ENCODE measurements at regions not wholly inside any gene's neighbourhood (a gene's known extent, or its start where the extent isn't known, plus 50 kb on each side); places are given as distances from the start of the nearest gene placed in this dataset.

DNA sequence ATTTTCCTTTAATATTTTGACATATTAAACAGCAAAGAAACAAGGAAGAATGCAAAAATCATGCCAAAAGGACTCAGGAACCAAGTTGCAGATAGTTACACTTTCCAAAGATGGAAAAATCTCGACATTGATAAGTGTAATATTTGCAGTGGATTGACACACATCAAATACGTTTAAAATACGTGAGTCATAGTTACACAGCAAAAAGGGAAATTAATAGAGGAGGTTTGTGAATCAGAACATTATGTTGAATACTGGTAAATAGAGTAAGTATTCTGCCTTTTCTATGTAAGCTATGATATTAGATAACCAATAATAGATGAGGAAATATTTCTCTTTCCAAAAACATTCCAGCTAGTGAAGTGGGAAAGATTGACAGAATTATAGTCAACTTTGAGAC is 1761.3 kb upstream of the IGFBP7 start:
- no peak for DNase-seq (ENCODE audit: low read depth, low spot score)
- POLR2A ChIA-PET: no interaction called here
- BruUV-seq (replicated peaks): no TSS peak
- intact Hi-C loops (cut with micrococcal nuclease; ENCODE audit: unreplicated experiment): no loop called here
- no peak overlapping the region for H3K27ac ChIP-seq (ENCODE audit: control insufficient read depth, insufficient read depth)
- no peaks in the 10 kb centered on the region for H3K27me3 ChIP-seq (replicated peaks in 1 of 2; ENCODE audit: control insufficient read depth in 2 of 2, insufficient read depth in 2 of 2, low read length in 1 of 2)
- no peak for TF ChIP-seq JUND (IDR thresholded peaks at IDR 0.05; ENCODE audit: low read depth, low read length)
- H2AFZ ChIP-seq (ENCODE audit: control insufficient read depth, low read depth, low read length): no peak overlapping the region
- no peaks in the 10 kb centered on the region for H4K20me1 ChIP-seq (ENCODE audit: control insufficient read depth, insufficient read depth)
- H3K9me3 ChIP-seq (replicated peaks; ENCODE audit: control insufficient read depth, insufficient read depth, low read length): no peaks in the 10 kb centered on the region
- in situ Hi-C loops (cut with MboI): loop anchor here (25.0 kb wide), 1 partner anchor 91 kb away; no protein-coding TSS in a partner anchor
- H3K4me3 ChIP-seq: no peak overlapping the region
- H3K4me1 ChIP-seq (ENCODE audit: control insufficient read depth, insufficient read depth, low read length): no peaks in the 10 kb centered on the region
- H3K4me2 ChIP-seq (ENCODE audit: control insufficient read depth, insufficient read depth): no peak overlapping the region
- RAD21 ChIA-PET (ENCODE audit: unreplicated experiment): no interaction called here
- no peak for FAIRE-seq
- CTCF ChIA-PET: no interaction called here
- no peak for ATAC-seq
- H3K79me2 ChIP-seq (ENCODE audit: control insufficient read depth, insufficient read depth, low read length): no peaks in the 10 kb centered on the region
- whole genome bisulfite sequencing (ENCODE audit: insufficient coverage, insufficient replicate concordance, low lambda C conversion rate, missing lambda C conversion rate): 0% methylated on average over 3 of the region's 3 CpGs
- H3K36me3 ChIP-seq (ENCODE audit: control insufficient read depth in 2 of 2, insufficient read depth in 2 of 2, low read length in 1 of 2): no peaks in the 10 kb centered on the region
- SMC1A ChIA-PET (ENCODE audit: uncharacterized antibody, unreplicated experiment): no interaction called here
- no peak overlapping the region for H3K9ac ChIP-seq (ENCODE audit: control insufficient read depth, insufficient read depth, low read length)

DNA sequence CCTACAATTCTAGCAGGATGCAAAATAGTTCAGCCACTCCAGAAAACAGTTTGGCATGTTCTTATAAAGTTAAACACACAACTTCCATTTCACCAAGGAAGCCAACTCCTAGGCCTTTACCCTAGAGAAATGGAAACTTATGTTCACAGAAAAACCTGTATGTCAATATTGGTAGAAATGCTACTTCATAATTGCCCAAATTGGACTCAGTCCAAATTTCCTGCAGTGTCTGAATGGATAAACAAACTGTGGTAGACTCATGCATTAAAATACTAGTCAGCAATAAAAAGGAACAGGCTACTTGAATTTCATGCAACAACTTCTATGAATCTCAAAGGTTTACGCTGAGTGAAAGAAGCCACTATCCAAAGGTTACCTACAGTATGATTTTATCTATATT is 1738.8 kb upstream of the IGFBP7 start:
- CTCF ChIA-PET: no interaction called here
- Histone ChIP-seq H3K4me2 (ENCODE audit: control insufficient read depth, insufficient read depth) (no peak overlapping the region), H3K4me3 (no peak overlapping the region), H3K4me1 (ENCODE audit: control insufficient read depth, insufficient read depth, low read length) (no peaks in the 10 kb centered on the region), H3K79me2 (ENCODE audit: control insufficient read depth, insufficient read depth, low read length) (no peaks in the 10 kb centered on the region), H3K27ac (ENCODE audit: control insufficient read depth, insufficient read depth) (no peak overlapping the region), H4K20me1 (ENCODE audit: control insufficient read depth, insufficient read depth) (no peaks in the 10 kb centered on the region), H3K9ac (ENCODE audit: control insufficient read depth, insufficient read depth, low read length) (no peak overlapping the region), H2AFZ (ENCODE audit: control insufficient read depth, low read depth, low read length) (no peak overlapping the region), H3K36me3 (ENCODE audit: control insufficient read depth in 2 of 2, insufficient read depth in 2 of 2, low read length in 1 of 2) (no peaks in the 10 kb centered on the region), H3K27me3 (replicated peaks in 1 of 2; ENCODE audit: control insufficient read depth in 2 of 2, insufficient read depth in 2 of 2, low read length in 1 of 2) (no peaks in the 10 kb centered on the region), H3K9me3 (replicated peaks; ENCODE audit: control insufficient read depth, insufficient read depth, low read length) (no peaks in the 10 kb centered on the region)
- intact Hi-C loops (cut with micrococcal nuclease; ENCODE audit: unreplicated experiment) (no loop called here), in situ Hi-C loops (cut with MboI) (no loop called here)
- FAIRE-seq: no peak
- RAD21 ChIA-PET (ENCODE audit: unreplicated experiment): no interaction called here
- SMC1A ChIA-PET (ENCODE audit: uncharacterized antibody, unreplicated experiment): no interaction called here
- POLR2A ChIA-PET: no interaction called here
- DNase-seq (ENCODE audit: low read depth, low spot score): no peak
- 42% methylated on average over 1 of the region's 1 CpG for WGBS (ENCODE audit: insufficient coverage, insufficient replicate concordance, low lambda C conversion rate, missing lambda C conversion rate)
- no TSS peak for BruUV-seq (replicated peaks)
- ATAC-seq: no peak
- TF ChIP-seq ASH2L (IDR thresholded peaks at IDR 0.05; ENCODE audit: borderline replicate concordance, low read depth) (no peak), TAF1 (IDR thresholded peaks at IDR 0.05; ENCODE audit: borderline replicate concordance, low read depth, low read length) (no peak), RAD51 (IDR thresholded peaks at IDR 0.05) (no peak), SKIL (IDR thresholded peaks at IDR 0.05; ENCODE audit: low read depth, poor library complexity, severe bottlenecking) (no peak), SP1 (IDR thresholded peaks at IDR 0.05; ENCODE audit: low read depth, low read length) (no peak), ZNF274 (IDR thresholded peaks at IDR 0.05; ENCODE audit: insufficient read depth, insufficient read length) (no peak), RFX5 (IDR thresholded peaks at IDR 0.05; ENCODE audit: low read depth, low read length) (no peak), FOXK2 (IDR thresholded peaks at IDR 0.05) (no peak), NR2F1 (conservative IDR thresholded peaks at IDR 0.05) (no peak), HCFC1 (IDR thresholded peaks at IDR 0.05; ENCODE audit: low read length) (no peak), HDAC6 (IDR thresholded peaks at IDR 0.05; ENCODE audit: unreplicated experiment) (no peak), RAD21 (IDR thresholded peaks at IDR 0.05; ENCODE audit: insufficient read depth, low read depth, low read length) (no peak), MTA3 (IDR thresholded peaks at IDR 0.05; ENCODE audit: borderline replicate concordance, low read length) (no peak), ZSCAN29 (IDR thresholded peaks at IDR 0.05) (no peak), RB1 (IDR thresholded peaks at IDR 0.05; ENCODE audit: borderline replicate concordance) (no peak), MEF2A (IDR thresholded peaks at IDR 0.05; ENCODE audit: insufficient read depth, low read depth, low read length) (no peak)
- TF ChIP-seq, protein P1, sequence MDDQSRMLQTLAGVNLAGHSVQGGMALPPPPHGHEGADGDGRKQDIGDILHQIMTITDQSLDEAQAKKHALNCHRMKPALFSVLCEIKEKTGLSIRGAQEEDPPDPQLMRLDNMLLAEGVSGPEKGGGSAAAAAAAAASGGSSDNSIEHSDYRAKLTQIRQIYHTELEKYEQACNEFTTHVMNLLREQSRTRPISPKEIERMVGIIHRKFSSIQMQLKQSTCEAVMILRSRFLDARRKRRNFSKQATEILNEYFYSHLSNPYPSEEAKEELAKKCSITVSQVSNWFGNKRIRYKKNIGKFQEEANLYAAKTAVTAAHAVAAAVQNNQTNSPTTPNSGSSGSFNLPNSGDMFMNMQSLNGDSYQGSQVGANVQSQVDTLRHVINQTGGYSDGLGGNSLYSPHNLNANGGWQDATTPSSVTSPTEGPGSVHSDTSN (IDR thresholded peaks at IDR 0.05; ENCODE audit: insufficient replicate concordance, low read depth, low read length): no peak

Measured in GM12878 (cell line).